NT2/D1 (cell line): ENCODE measurements at regions not wholly inside any gene's neighbourhood (a gene's known extent, or its start where the extent isn't known, plus 50 kb on each side); places are given as distances from the start of the nearest gene placed in this dataset.

Source experiments
- SUZ12 ChIP-seq: IDR thresholded peaks from 2 replicates; pipeline ENCODE4 v1.6.1; 2011; ENCODE audit not compliant: insufficient read length, insufficient read depth; ENCODE audit errors: extremely low read depth
- YY1 ChIP-seq: IDR thresholded peaks from 2 replicates; pipeline ENCODE4 v1.6.1; 2011; ENCODE audit not compliant: insufficient read length, insufficient read depth
- ZNF274 ChIP-seq: IDR thresholded peaks from 2 replicates; pipeline ENCODE4 v1.6.1; 2011; ENCODE audit warnings: mild to moderate bottlenecking, low read depth, low read length

GRCh38 chr4:87911252-87911774 is 64.2 kb upstream of the SPP1 start:
- TF ChIP-seq ZNF274 (no peak), SUZ12 (no peak), YY1 (no peak)
